NCI-H226 (cell line): ENCODE measurements at regions not wholly inside any gene's neighbourhood (a gene's known extent, or its start where the extent isn't known, plus 50 kb on each side); places are given as distances from the start of the nearest gene placed in this dataset.
A peak's percentile ranks its signal among the peaks of the same experiment; 100 is the strongest.
"Not testable (repeated sequence)": the region's sequence is repeated elsewhere in the genome, so short reads cannot be mapped to it uniquely, and the experiment has no call there.

Source experiments
- DNase-seq: peaks from one replicate; pipeline ENCODE4 v3.0.0-alpha.2; 2015

- not testable (repeated sequence) for DNase-seq
These were observed 66.3 kb downstream of the FAM72C start for GRCh38 chr1:143905214-143906179.

GRCh38 chr1:143904622-143904979 lies 67.2 kb downstream of the FAM72C start:
- not testable (repeated sequence) for DNase-seq

GRCh38 chr1:143903899-143904621 lies 67.7 kb downstream of the FAM72C start:
- DNase-seq: not testable (repeated sequence)

GRCh38 chr1:143896377-143896776 lies 75.4 kb downstream of the FAM72C start:
- DNase-seq: not testable (repeated sequence)

- peak; percentile 16 for DNase-seq
These were observed 86.7 kb downstream of the FAM72C start for GRCh38 chr1:143884932-143885574.

GRCh38 chr1:143884532-143884931 lies 87.3 kb downstream of the FAM72C start:
- DNase-seq: not testable (repeated sequence)

GRCh38 chr1:143879757-143880536 lies 91.8 kb downstream of the FAM72C start:
- DNase-seq: not testable (repeated sequence)

GRCh38 chr1:143875947-143876346 lies 95.8 kb downstream of the FAM72C start:
- not testable (repeated sequence) for DNase-seq

- not testable (repeated sequence) for DNase-seq
These were observed 97.2 kb downstream of the FAM72C start for GRCh38 chr1:143874625-143875024.

- DNase-seq: not testable (repeated sequence)
These were observed 98.1 kb downstream of the FAM72C start for GRCh38 chr1:143873650-143874049.

GRCh38 chr1:143870388-143870787 lies 101.4 kb downstream of the FAM72C start:
- not testable (repeated sequence) for DNase-seq

- DNase-seq: not testable (repeated sequence)
These were observed 104.1 kb downstream of the FAM72C start for GRCh38 chr1:143867590-143868220.

GRCh38 chr1:143863901-143864520 lies 107.8 kb downstream of the FAM72C start:
- DNase-seq: not testable (repeated sequence)

GRCh38 chr1:143862722-143863121 lies 109.1 kb downstream of the FAM72C start:
- not testable (repeated sequence) for DNase-seq

- not testable (repeated sequence) for DNase-seq
These were observed 110.5 kb downstream of the FAM72C start for GRCh38 chr1:143861306-143861705.

GRCh38 chr1:143855867-143856266 lies 115.9 kb downstream of the FAM72C start:
- DNase-seq: not testable (repeated sequence)

GRCh38 chr1:143854069-143854468 lies 117.7 kb downstream of the FAM72C start:
- DNase-seq: not testable (repeated sequence)

GRCh38 chr1:143850637-143851036 lies 121.1 kb downstream of the FAM72C start:
- not testable (repeated sequence) for DNase-seq

- DNase-seq: not testable (repeated sequence)
These were observed 122.9 kb downstream of the FAM72C start for GRCh38 chr1:143848859-143849258.

GRCh38 chr1:143845193-143845592 lies 126.6 kb downstream of the FAM72C start:
- not testable (repeated sequence) for DNase-seq

GRCh38 chr1:143842058-143842457 lies 129.7 kb downstream of the FAM72C start:
- DNase-seq: not testable (repeated sequence)
